ENCODE measurements at regions not wholly inside any gene's neighbourhood (a gene's known extent, or its start where the extent isn't known, plus 50 kb on each side); places are given as distances from the start of the nearest gene placed in this dataset.
"Not testable (repeated sequence)": the region's sequence is repeated elsewhere in the genome, so short reads cannot be mapped to it uniquely, and the experiment has no call there.

DNA sequence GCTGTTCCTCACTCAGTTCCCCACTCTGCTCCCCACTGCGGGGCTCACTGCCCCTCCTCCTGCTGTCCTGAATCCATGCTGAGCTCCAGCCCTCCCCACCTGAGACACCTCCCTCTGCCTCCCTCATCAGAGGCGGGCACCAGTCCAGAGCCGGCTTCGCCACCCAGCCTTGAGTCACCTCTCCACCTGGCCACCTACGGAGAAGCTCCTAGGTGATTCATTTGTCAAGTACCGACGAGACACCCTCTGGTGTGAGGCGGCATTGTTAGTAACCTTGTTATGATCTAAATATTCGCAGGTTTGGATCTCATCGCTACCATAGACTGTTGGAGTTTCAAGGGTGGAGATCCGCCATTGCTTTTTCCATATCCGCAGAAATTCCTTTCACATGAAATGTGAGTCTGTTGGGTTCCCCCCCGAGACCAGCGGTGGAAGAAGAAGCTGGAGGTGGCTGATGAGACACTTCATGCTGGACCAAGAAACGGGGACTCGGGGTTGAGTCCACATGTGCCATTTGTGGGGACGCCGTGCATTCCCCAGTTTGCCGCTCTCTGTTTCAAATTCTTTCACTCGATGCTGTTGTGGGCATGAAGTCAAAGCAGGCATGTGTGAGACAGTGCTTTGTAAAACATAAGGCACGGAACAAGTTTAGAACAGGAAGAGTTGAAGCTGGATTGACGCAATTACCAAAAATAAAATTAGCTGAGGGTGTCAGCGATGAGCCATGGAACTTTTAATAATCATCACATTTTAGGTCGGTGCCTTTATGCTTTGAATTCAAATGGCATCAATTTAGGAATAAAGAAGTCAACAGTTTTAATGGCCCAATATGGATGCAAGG lies 259.8 kb upstream of the HDAC4 start:
- DNase-seq (ENCODE audit: low read depth in 2 of 2), result no peak

DNA sequence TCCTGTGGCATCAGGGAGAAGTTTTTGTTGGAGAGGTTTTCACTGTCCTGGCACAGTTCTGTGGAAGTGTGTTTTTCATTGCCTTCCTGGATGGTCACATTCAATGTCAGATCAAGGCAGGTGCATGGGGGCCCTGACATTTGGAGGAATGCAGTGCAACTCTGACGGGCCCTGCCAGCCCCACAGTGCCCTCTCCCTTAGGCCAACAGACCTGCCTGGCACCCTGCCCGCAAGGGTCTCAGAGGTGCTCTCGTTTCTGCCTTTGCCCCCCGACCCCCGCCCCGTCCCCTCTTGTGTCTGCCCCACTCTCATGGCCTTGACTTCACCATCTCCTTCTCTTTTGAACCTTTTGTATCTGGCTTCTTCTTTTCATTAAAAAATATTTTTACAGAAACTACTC lies 257.2 kb upstream of the HDAC4 start:
- DNase-seq (ENCODE audit: low read depth in 2 of 2), result no peak

DNA sequence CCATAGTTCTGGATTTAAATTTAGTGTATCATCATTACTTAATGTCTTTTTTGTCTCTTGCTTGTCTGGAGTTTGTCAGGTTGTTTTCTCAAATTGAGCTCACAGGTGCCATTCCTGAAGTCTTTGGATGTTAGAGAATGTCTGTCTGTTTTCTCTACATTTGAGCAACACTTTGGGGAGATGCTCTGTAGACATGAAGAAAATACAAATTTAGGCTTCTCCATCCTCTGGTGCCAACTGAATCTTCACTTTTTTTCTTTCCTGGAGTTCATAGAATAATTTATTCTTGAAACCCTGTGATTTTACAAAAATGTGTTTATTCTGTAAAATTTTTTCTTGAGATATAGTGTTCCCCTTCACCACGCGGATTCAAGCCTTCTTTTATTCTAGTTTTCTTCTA lies 256.4 kb upstream of the HDAC4 start:
- no peak for DNase-seq (ENCODE audit: low read depth in 2 of 2)

DNA sequence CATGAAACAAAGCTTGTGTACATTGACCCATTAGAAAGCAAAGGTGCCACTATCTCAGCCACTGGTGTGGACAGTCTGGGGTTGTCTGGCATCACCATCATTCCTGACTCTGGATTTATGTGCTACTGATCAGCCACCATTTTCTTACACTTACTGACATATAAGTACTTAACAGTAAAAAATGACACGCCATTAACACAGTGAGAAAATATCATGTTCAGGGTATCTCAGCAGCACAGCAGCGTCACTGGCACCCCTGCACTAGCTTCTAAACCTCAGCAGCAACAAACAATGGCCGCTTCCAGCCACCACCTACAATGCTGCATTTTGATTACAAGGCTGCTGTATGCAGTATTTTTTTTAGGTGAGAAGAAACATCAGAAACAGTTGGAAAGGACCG lies 253.4 kb upstream of the HDAC4 start:
- no peak for DNase-seq (ENCODE audit: low read depth in 2 of 2)

DNA sequence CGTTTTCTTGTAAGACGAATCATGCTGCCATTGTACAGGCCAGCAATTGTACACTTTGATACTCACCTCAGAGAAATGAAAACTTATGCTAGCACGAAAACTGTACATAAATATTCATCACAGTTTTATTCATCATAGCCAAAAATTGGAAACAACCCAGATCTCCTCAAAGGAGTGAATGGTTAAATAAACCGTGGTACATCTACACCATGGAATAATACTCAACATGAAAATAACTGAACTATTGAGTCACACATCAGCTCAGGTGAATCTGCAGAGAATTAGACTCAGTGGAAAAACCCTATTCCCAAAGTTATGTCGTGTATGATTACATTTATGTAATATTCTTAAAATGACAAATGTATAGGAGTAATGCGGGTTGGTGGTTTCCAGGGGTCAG lies 251.0 kb upstream of the HDAC4 start:
- no peak for DNase-seq (ENCODE audit: low read depth in 2 of 2)

DNA sequence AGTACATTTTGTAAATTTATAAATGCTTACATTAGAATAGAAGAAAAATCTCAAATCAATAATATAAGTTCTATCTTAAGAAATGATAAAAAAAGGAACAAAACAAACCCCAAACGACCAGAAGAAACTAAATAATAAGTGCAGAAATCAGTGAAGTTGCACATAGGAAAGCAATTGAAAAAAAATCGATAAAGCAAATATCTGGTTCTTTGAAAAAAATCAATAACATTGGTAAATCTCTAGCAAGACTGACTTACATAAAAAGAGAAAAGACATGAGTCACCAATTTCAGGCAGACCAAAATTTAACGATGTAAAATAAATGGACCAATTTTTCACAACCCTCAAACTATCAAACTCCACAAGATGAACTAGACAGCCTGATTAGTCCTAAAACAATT lies 249.9 kb upstream of the HDAC4 start:
- DNase-seq (ENCODE audit: low read depth in 2 of 2), result no peak

DNA sequence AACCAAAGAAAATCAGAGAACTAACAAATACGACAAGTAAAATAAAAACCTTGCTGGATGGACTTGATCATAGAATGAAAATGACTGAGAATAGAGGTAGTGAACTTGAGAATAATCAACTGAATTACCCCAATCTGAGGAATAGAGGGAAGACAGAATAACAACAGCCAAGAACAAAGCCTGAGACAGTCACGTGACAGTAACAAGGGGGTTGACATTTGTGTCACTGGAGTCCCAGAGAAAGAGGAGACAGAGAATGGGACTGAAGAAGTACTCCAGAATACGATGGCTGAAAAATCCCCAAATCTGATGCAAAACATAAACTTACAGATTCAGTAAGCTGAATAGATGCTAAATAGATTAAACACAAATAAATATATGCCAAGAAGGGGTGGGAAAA lies 248.5 kb upstream of the HDAC4 start:
- DNase-seq (ENCODE audit: low read depth in 2 of 2), result no peak

DNA sequence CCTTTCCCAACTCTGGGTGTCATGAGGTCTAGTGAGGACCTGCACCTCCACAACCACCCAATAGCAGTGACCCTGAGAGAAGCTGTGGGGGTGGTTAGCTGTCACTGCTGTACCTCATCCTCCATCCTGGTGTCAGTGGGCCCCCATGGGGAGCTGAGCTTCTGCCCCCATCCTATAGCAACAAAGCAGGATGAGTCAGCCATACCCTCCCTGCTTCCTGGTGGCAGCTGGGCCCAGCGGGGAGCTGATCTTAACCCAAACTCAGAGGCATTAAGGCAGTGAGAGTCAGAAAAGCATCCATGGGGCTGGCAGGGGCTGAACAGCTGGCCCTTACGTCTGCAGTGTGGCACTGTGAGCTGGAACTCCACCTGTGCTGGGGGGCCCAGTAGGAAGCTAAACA lies 247.8 kb upstream of the HDAC4 start:
- no peak for DNase-seq (ENCODE audit: low read depth in 2 of 2)

DNA sequence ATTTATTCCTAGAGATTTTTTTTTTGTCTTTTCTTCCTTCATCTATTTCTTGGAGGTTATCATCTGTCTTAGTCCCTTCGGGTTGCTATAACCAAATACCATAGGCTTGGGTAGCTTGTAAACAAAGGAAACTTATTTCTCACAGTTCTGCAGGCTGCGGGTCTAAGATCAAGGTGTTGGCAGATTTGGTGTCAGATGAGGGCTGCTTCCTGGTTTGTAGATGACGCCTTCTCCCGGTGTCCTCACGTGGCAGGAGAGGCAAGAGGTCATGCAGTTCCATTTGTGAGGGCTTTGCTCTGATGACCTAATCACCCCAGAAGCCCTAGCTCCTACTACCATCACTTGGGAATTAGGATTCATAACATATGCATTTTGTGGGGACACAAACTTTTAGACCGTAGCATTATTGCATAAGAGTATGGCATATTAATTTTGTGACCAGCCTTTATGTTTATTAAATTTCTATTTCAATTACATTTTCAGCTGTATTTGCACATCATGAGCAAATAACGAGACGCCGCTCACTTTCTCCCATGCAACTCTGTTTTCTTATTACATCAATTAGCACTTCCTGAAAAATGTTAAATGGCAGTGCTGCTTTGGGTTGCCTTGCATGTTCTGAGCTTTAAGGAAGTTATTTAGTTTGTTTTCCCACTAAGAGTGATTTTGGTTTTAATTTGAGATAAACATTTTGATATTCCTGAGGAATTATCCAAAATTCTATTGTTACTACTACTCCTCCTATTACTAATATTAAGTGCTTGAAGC lies 246.4 kb upstream of the HDAC4 start:
- no peak for DNase-seq (ENCODE audit: low read depth in 2 of 2)

DNA sequence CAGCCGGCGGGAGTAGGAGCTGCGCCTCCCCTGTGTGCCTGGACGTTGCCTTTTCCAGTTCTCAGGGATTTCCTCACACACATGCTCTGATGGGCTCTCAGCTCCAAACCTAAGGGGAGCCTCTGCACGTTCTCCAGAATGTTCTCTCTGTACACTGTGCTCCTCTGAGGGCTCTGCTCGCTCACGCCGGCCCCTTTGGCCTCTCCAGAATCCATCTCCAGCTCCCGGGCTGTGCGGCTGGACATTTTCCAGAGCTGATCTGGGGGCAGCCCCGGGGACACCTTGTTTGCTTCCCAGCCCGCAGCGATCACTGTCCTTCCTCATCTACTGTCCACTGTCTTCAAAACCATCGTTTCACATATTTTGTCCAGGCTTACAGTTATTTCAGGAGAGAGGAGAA lies 245.4 kb upstream of the HDAC4 start:
- DNase-seq (ENCODE audit: low read depth in 2 of 2), result no peak

DNA sequence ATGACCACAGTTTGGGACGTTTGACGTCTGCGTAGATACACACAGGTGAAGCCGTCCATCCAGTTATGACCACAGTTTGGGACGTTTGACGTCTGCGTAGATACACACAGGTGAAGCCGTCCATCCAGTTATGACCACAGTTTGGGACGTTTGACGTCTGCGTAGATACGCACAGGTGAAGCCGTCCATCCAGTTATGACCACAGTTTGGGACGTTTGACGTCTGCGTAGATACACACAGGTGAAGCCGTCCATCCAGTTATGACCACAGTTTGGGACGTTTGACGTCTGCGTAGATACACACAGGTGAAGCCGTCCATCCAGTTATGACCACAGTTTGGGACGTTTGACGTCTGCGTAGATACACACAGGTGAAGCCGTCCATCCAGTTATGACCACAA lies 243.8 kb upstream of the HDAC4 start:
- not testable (repeated sequence) for DNase-seq (ENCODE audit: low read depth in 2 of 2)

DNA sequence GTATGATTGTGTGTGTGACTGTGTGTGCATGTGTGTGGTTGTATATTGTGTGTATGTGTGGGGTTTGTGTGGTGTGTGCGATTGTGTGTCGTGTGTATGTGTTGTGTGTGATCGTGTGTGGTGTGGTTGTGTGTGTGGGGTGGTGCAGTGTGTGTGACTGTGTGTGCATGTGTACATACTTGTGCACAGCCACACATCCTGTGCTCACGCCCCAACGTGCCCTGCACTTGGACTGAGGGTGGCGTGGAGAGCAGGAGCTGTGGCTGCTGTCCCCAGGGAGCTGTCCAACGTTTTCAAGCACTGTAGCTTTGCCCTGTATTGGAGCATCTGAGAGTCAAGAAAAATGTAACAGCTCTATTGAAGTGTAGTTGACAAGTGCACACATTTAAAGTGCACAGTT lies 243.2 kb upstream of the HDAC4 start:
- DNase-seq (ENCODE audit: low read depth in 2 of 2), result no peak

DNA sequence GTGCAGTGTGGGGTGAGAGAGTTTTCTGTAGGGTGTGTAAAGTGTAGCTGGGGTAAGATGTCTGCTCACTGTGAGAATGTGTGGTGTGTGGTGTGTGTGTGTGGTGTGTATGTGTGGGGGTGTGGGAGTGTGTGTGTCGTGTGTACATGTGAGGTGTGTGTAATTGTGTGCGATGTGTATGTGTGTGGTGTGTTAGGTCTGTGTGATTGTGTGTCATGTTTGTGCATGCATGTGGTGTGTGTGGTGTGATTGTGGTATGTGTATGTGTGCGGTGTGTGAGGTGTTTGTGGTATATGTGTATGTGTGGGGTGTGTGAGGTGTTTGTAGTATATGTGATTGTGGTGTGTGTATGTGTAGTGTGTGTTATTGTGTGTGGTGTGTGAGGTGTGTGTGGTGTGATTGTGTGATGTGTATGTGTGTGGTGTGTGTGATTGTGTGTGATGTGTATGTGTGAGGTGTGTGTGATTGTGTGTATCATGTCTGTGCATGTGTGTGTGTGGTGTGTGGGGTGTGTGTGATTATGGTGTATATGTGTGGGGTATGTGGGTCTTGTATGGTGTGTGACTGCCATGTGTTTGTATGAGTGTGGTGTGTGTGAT lies 241.7 kb upstream of the HDAC4 start:
- no peak for DNase-seq (ENCODE audit: low read depth in 2 of 2)

DNA sequence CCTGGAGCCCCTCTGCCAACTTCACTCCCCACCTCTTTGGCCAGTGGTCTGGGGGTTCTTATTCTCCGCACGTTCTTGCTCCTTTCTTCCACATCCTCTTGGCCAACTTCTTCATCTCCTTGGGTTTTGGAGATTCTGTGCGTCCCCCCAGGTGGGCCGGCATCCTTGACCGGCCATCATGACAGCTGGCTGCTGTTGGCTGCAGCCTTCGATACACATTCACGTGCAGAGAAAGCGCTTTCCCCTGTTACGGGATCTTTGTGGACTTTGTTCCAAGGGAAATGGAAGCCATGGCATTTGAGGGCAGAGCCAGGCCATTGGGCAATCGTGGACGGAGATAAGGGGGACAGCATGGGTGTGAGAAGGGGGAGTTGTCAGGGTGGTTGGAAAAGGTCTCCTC lies 241.1 kb upstream of the HDAC4 start:
- DNase-seq (ENCODE audit: low read depth in 2 of 2), result not testable (repeated sequence)

DNA sequence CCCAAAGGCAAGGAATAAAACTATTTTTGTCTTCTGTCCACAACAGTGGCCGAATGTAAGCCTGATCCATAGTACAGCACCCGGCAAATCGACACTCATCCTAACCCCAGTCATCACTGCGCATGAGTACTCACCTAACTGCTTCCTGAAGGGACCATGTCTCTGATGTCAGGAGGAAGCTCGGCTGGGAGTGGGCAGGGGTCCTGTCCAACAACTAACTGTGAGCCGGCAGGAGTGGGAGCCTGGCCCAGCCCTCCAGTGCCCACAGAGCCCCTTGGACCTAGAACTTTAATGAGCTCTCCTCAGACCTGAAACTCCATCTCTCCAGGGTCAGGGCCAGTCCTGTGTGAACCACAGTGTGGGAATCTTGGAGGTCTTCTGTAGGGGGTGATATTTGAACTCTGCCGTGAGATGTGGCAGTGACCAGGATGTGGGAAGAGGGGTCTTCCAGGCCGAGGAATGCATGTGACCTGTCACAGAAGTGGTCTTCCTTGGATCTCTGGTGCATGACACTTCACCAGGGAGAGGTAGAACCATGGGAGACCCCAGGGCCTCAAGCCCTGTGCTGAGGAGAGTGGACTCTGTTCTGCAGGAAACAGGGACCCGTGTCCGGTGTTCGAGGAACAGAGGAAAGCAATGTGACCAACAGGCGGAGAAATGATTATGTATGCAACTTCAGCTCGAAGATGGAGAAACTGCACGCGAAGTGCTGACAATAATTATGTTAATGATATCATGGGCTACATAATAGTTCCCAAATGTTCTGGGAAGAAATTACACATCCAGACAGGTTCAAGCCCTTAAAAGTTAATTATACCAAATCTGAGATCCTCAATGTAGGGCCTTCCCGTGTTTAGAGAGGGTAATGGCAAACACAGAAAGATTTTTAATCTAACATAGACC lies 240.1 kb upstream of the HDAC4 start:
- no peak for DNase-seq (ENCODE audit: low read depth in 2 of 2)

DNA sequence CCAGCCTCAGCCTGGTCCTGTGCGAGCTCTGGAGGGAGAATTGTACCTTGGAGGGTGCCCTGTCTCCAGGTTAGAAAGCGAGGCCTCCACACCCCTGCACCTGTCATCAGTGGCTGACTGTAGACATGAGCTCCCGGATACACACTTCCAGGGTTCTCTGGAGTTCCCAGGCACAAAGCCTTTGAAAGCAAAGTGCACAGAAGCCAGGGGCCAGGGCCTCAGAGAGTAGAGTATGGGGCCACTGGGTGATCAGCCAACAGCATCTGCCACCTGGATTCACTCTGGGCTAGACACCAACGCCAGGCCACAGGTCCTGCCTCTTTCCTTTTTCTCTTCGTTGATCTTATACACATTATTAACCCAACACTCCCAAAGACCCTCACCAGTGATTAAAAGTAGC lies 239.4 kb upstream of the HDAC4 start:
- DNase-seq (ENCODE audit: low read depth in 2 of 2), result no peak

DNA sequence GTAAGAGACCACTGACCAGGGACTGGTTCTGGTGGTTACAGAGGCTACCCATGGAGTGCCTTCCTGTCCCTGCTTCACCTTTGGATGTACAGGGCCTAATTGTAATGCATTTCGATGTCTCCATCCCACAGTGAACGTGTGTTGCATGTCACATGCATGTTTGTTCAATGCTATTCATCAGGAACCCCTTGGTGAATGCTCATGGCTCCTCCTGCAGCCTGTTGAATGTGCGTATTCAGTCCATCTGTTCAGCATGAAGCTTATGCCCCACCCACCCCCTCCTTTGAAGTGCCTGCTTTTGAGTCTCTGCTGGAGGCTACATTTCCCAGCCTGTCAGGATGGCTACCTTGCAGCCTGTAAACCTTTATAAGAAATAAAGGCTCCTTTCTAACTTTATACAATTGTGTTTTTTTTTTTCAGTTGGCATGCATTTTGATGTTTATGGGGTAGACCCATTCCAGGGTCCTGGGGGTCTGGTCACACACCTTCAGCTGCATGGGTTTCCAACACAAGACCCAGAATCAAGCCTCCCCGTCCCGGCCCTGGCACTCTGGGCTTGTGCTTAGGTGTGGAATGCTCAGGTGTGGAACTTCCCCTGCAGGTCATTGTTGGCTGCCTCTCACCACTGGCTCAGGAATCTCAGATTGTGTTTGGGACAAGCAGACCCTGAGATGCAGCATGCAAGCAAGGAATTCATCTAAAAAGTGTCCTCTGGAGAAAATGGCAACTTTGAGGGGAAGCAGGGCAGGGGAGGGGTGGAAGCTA lies 238.8 kb upstream of the HDAC4 start:
- no peak for DNase-seq (ENCODE audit: low read depth in 2 of 2)

DNA sequence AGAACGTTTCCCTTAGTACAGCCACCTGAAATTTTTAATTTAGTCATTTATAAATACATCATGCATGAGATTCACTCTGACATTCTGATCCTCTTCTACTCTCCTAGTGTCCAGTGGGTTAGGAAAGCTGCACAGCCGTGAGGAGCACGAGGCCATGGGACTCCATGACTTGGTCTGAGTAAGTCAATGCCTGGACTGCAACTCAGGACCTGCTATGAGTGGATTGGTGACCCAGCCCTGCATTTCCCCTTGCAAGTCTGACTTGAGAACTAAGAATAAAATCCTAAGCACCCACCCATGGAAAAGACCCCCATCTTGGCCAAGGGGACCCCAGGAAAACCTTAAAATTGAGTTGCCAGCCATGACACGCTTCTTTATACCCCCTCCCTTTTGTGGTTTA lies 237.6 kb upstream of the HDAC4 start:
- no peak for DNase-seq (ENCODE audit: low read depth in 2 of 2)

DNA sequence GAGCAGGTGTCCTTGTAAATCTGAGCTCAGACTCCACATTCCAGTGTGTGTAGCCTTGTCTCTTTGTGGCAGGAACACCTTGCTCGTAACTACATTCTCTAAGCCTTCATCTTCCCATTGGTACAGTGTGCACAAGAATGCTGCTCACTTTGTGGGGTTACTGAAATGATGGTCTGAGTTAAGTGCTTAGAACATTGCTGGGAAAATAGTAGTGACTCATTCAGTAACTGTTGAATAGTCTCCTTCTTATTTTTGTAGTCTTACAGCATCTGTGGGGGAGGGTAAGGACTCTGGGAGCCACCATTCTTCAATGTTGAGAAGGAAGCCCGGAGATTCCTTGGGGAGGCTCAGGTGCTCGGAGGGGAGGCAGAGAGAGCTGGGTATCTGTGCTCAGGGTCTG lies 236.0 kb upstream of the HDAC4 start:
- no peak for DNase-seq (ENCODE audit: low read depth in 2 of 2)

DNA sequence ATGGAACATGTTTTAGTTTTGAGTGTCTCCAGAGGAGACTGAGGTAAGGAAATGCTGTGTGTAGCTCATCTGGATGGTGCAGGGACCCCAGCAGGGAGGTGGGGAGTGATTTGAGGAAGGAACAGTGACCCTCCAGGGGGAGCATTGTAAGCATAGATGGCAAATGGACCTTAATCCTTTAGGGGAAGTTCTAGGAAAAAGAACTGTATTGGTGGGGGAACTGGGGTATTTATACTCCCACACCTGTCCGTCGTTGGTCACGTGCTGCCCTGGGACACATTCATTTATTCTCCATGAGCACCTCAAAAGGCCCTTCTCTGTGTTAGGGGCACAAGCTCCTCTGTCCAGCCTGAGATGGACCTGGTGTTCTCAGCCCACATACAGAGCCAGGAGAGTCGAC lies 233.9 kb upstream of the HDAC4 start:
- DNase-seq (ENCODE audit: low read depth in 2 of 2), result no peak

DNA sequence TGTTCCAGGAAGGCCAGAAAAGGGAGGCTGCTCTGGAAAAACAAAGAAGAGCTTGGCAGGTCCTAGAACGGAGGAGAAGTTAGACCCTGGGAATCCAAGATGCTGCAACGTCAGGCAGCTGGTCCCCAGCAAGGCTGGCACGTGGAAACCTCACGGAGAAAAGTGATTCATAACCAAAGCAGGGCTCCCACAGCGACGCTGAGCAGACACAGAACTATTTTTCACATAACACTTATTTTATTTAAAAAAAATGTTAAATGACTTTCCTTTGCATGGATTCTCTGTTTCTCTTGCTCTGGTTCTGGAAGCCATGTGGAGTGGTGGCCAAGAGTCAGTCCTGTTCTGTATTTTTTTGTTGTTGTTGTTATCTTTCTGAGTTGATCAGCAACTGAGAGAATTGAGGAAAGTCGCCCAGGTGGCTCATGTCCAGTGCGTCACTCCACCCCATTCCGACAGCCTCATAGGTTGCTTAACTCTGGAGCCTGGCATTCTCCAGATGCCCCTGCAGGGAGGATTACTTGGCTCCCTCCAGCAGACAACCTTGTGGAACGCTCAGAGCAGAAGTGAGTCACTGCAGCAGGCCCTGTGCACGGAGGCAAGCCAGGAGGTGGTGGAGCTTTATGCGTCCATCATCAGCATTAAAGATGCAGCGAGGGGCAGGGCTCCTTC lies 229.9 kb upstream of the HDAC4 start:
- DNase-seq (ENCODE audit: low read depth in 2 of 2), result no peak
